ENCODE measurements at regions not wholly inside any gene's neighbourhood (a gene's known extent, or its start where the extent isn't known, plus 50 kb on each side); places are given as distances from the start of the nearest gene placed in this dataset.

- no peak for TF ChIP-seq CTCF (IDR thresholded peaks at IDR 0.05 in 4 of 5, conservative IDR thresholded peaks at IDR 0.05 in 1 of 5)
- no peak for TF ChIP-seq POLR2A (IDR thresholded peaks at IDR 0.05)
Observed at GRCh38 chr2:21779786-21780185, 656.0 kb downstream of the TDRD15 start.

Data from gastrocnemius medialis (tissue), 4 donors.